Mucosa of descending colon (tissue), 3 donors: ENCODE measurements at regions not wholly inside any gene's neighbourhood (a gene's known extent, or its start where the extent isn't known, plus 50 kb on each side); places are given as distances from the start of the nearest gene placed in this dataset.

ENCODE experiments used
- ATAC-seq: fragments of 200-7000 bp; cut with Tn5 transposase; one replicate; pipeline ENCODE4 v1.9.1; 2020; ENCODE audit warnings: mild to moderate bottlenecking, moderate library complexity
- DNase-seq, 3 donors: peaks; one replicate each; pipeline ENCODE4 v3.0.0-alpha.2; 2020
- H3K36me3 ChIP-seq: fragments of 200-600 bp; one replicate; pipeline ENCODE4 v1.8.0; 2021; ENCODE audit warnings: low read depth, mild to moderate bottlenecking
- H3K4me1 ChIP-seq: fragments of 200-600 bp; one replicate; pipeline ENCODE4 v1.8.0; 2021; ENCODE audit warnings: low read depth, mild to moderate bottlenecking
- H3K4me3 ChIP-seq: fragments of 200-600 bp; one replicate; pipeline ENCODE4 v1.8.0; 2021; ENCODE audit warnings: mild to moderate bottlenecking
- H3K9me3 ChIP-seq: fragments of 200-600 bp; one replicate; pipeline ENCODE4 v1.8.0; 2021; ENCODE audit warnings: mild to moderate bottlenecking
- CTCF ChIP-seq: fragments of 200-600 bp; IDR thresholded peaks from one replicate; pipeline ENCODE4 v1.8.0; 2022; ENCODE audit warnings: antibody characterized with exemption, mild to moderate bottlenecking
- intact Hi-C, 2 donors: fragments of 100-400 bp; cut with DNase I in 1 of 2; cut with micrococcal nuclease in 1 of 2; formaldehyde crosslinking; loops; one replicate each; pipeline versions ENCODE4 v1.11.0 to v1.11.1; 2022; cut with DNase I, micrococcal nuclease
- donor health status: DM: no; HTN: no; CAD: no; lungs with moderate emphysema.
- donor health status: DM: no; HTN: no; CAD: no.
- donor health status: DM: no; HTN: yes; CAD: no.

GRCh38 chr10:113493195-113493594 is 59.7 kb upstream of the HABP2 start:
- no peak for TF ChIP-seq CTCF
- H3K36me3 ChIP-seq = no peaks in the 10 kb centered on the region
- ATAC-seq (no peak), DNase-seq (no peak)
- no peak overlapping the region for H3K4me3 ChIP-seq
- no peaks in the 10 kb centered on the region for H3K9me3 ChIP-seq
- intact Hi-C loops = no loop called here
- no peaks in the 10 kb centered on the region for H3K4me1 ChIP-seq

- no peak for ATAC-seq
- no peak for DNase-seq
- no peaks in the 10 kb centered on the region for H3K36me3 ChIP-seq
- intact Hi-C loops = no loop called here
- H3K4me3 ChIP-seq = no peak overlapping the region
- TF ChIP-seq CTCF = no peak
- H3K9me3 ChIP-seq = no peaks in the 10 kb centered on the region
- H3K4me1 ChIP-seq = no peaks in the 10 kb centered on the region
These were observed 59.0 kb upstream of the HABP2 start for GRCh38 chr10:113493882-113494301.

GRCh38 chr10:113494761-113495160 is 58.1 kb upstream of the HABP2 start:
- Histone ChIP-seq H3K4me1 (no peaks in the 10 kb centered on the region), H3K36me3 (no peaks in the 10 kb centered on the region), H3K9me3 (no peaks in the 10 kb centered on the region), H3K4me3 (no peak overlapping the region)
- ATAC-seq (no peak), DNase-seq (no peak)
- no peak for TF ChIP-seq CTCF
- intact Hi-C loops = no loop called here

- Histone ChIP-seq H3K9me3 (no peaks in the 10 kb centered on the region), H3K4me3 (no peak overlapping the region), H3K36me3 (no peaks in the 10 kb centered on the region), H3K4me1 (no peaks in the 10 kb centered on the region)
- DNase-seq = no peak
- no peak for TF ChIP-seq CTCF
- intact Hi-C loops = no loop called here
- ATAC-seq = no peak
These were observed 57.3 kb upstream of the HABP2 start for GRCh38 chr10:113495553-113495952.

GRCh38 chr10:113496111-113497109 is 56.4 kb upstream of the HABP2 start:
- intact Hi-C loops = no loop called here
- no peaks in the 10 kb centered on the region for H3K9me3 ChIP-seq
- peak in 1 of 3 donors; percentile 16 for DNase-seq
- no peak overlapping the region for H3K4me3 ChIP-seq
- no peak for ATAC-seq
- H3K4me1 ChIP-seq = no peaks in the 10 kb centered on the region
- H3K36me3 ChIP-seq = no peaks in the 10 kb centered on the region
- TF ChIP-seq CTCF = no peak
